ENCODE measurements at regions not wholly inside any gene's neighbourhood (a gene's known extent, or its start where the extent isn't known, plus 50 kb on each side); places are given as distances from the start of the nearest gene placed in this dataset.
A peak's percentile ranks its signal among the peaks of the same experiment; 100 is the strongest.

DNA sequence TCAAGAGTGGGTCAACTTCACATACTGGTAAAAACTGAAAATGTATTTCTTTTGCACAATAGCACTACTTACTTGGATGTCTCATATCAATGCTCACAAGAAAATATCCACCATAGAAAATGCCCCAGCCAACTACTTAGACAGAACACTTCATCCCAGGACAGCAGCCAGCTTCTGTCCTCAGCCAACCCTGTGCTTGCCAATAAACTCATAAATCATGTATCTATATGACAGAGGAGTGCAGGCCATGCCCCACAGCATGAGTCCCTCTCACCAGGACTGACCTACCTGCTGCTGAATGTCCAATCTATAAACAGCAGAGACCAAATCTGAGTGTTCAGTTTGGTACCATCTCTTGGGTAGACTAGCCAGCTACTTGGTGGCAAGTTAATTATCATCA is 179.3 kb downstream of the OMA1 start:
- no peak for DNase-seq

DNA sequence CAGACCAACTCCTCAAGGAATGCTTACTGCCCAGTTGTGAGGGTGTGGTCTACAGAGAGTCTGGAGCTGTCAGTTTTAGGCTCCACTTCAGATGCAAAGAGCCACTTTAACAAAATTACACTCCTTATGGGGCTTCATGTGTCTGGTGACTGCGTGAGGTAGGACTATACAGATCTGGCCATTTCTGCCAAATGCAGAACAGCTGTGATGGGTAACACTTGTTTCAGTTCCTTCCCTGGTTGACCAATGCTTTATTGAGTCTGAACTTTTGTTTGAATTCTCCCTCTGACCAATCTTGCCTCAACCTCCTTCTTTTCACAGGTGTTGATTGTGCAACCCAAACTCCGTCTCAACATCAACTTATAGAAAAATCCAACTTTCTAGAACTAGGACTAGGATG is 181.2 kb downstream of the OMA1 start:
- no peak for DNase-seq

DNA sequence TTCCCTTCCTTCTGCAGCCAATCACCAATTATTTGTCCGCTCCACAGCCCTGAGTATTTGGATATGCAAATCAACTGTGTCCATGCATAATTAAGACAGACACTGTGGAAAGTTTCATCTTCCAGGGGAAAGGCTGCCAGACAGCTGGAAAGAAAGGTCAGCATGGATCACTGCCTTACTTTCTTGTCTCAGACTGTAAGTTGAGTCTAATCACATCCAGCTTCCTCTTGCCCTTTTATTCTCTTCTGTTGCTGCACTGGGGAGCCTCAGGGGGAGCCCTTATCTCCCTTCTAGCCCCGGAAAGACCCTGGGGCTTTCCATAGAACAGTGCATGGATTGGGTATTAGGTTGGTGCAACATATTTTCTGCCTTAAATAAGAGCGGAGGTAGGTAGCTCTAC is 182.9 kb downstream of the OMA1 start:
- peak; percentile 53 for DNase-seq

DNA sequence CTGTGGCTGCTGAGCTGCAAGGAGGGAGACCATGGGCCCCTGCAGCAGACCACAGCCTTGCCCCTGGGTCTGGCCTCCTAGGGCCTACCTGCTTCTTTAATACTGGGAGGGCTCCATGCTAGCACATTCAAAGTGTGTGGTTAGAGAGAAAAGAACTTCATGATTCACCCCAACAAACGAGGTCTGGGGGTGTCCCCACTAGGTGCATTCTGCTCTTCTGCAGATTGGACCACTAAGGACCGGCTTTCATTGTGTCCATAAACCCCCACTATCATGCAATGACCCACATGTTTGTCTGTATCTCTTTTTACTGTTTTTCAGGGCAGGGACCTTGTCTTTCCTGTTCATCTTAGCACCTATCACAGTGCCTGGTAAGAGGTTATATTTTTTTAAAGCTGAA is 185.4 kb downstream of the OMA1 start:
- DNase-seq = no peak

DNA sequence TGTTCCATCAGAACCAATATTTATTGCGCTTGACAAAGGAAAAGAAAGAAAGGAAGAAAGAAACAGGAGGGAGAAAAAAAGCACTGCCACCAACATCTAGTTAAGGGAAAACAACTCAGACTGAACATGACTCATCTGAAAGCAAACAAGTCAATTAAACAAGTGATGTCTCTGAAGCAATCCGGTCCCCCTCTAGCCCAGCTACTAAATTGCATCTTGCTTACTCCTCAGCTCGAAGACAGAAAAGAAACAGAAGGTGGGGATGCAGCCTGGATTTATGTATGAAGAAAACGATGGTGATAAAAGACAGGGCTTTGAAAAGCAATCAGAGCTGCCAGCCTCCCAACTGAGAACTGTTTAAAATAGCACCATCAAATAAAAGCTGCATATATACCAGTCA is 188.2 kb downstream of the OMA1 start:
- peak; percentile 15 for DNase-seq

DNA sequence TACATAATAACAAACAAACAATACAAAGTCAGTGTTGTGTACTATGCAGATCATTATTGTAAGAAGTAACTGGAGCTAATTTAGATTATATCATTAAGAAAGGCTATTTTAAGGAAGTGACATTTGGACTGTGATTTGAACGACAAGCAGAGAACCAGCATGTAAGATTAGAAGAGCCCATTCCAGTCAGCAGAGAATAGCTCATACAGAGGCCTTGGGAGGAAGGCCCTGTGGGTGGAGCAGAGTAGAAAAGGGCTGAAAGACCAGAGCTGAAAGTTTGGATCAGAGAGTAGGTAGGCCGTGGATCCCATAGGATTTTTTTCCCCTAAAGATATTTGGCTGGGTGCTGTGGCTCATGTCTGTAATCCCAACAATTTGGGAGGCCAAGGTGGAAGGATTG is 190.1 kb downstream of the OMA1 start:
- DNase-seq = no peak

GRCh38 chr1:58353168-58353567 is 193.4 kb downstream of the OMA1 start:
- DNase-seq = no peak

GRCh38 chr1:58352476-58353092 is 193.9 kb downstream of the OMA1 start:
- DNase-seq = no peak

- DNase-seq = no peak
These were observed 200.5 kb downstream of the OMA1 start for GRCh38 chr1:58346036-58346355.

DNA sequence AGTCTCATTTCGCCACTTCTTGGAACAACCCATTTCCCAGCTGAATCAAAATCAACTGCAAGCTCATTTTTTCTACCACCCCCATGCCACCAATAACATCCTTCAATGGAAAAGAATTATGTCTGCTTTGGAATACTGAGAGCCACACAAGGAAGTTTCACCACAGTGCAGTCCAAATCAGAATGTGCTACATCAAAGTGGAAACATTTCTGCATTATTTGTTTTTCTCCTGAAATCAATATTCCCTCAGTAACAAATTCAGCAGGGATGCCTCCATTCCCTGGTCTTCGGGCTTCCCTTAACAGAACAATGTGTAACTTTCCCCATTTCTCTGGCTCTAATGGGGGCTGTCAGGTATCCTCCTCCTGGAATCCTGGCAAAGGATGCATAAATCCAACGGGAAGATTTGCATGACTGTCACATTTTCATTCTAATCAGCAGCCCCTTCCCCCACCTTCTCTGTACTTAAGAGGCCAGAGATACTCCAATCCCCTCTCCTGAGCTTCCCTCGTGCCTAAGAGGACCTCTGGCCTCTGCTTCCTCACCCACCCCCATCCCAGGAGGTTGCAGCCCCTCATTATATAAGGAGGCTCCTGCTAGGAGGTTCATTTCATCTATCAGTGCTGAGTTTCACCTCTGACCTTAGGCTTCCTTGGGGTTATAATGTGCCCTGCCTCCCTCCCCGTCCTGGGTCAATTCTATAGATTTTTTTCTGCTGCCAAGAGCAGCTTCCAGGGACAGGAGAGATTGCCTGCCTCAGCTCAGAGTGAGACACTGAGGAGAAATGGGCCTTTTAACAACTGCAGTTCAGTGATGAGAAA is 201.1 kb downstream of the OMA1 start:
- DNase-seq = peak; percentile 27

GRCh38 chr1:58340185-58340584 is 206.3 kb downstream of the OMA1 start:
- no peak for DNase-seq

GRCh38 chr1:58338081-58338480 is 208.4 kb downstream of the OMA1 start:
- no peak for DNase-seq

DNA sequence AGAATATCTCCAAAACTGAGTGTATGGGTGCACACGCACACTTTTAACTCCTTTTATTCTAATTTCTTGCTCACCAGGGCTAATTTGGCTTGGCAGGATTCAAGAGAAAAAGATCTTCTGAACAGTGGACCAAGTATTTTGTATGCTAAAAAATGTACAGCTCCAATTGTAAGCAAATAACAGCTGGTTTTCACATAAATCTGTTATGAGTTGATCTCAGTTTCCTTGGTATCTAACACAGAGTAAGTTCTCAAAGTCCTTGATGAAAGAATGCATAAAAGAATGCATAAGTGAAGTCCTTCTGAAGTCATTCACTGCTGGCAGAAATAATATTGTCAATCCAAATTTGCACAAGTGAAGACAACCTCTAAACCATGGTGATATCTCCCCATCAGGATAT is 213.0 kb downstream of the OMA1 start:
- DNase-seq = no peak

DNA sequence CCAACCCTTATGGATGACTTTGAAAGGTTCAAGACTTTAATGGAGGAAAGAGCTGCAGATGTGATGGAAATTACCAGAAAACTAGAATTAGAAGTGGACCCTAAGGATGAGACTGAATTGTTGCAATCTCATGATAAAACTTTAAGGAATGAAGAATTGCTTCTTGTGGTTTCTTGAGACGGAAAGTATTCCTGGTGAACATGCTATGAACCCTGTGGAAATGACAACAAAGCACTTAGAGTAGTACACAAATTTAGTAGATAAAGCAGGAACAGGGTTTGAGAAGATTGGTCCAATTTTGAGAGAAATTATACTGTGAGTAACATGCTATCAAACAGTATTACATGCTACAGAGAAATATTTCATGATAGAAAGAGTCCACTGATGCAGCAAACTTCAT is 215.4 kb downstream of the OMA1 start:
- DNase-seq = no peak

GRCh38 chr1:58325866-58326265 is 220.7 kb downstream of the OMA1 start:
- DNase-seq = no peak

GRCh38 chr1:58324558-58324957 is 222.0 kb downstream of the OMA1 start:
- DNase-seq = no peak

- no peak for DNase-seq
These were observed 228.1 kb downstream of the OMA1 start for GRCh38 chr1:58318157-58319005.

GRCh38 chr1:58317694-58318093 is 228.8 kb downstream of the OMA1 start:
- DNase-seq = no peak

DNA sequence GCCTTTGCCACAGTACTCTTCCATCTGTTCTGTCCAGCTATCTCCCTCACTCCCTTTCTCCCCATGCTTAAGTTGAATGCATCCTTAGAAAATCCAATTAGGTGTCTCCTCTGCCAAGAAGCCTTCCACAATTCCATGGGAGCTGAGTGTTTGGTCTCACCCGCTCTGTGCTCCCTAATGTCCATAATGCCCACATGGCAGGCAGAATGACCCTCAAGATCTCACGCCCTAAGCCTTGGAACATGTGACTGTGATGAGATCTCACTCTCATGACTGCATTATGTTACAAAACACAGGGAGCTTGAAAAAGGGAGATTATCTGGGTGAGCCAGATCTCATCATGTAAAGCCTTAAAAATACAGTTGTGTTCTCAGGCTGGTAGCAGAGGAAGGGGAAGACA is 229.4 kb downstream of the OMA1 start:
- DNase-seq = no peak

GRCh38 chr1:58316141-58316540 is 230.4 kb downstream of the OMA1 start:
- no peak for DNase-seq

DNA sequence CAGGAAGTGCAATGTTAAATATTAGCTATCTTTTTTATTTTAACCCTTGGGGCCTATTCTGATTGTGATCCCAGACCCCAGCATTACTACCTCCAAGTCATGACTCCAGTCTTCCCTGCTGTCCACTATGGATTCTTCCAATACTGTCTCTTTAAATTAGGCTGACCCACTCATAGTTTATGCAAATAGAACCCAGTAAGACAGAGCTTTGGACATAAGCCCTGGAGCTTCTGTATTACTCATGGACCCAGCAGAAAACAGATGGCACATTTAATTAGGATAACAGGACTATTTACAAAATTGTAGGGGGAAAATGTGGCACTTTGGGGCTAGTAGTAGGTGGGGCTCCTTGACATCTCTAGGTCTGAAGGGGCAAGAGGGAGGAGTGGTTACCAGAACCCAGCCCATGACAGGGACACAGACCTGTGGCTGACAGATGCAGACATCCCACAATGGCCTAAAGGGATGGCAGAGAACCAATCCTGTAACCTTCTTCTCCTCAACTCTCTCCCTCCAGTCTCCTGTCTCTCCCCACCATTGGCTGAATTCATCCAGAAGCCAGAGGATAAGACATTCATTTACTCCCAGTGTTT is 233.5 kb downstream of the OMA1 start:
- DNase-seq = no peak

DNA sequence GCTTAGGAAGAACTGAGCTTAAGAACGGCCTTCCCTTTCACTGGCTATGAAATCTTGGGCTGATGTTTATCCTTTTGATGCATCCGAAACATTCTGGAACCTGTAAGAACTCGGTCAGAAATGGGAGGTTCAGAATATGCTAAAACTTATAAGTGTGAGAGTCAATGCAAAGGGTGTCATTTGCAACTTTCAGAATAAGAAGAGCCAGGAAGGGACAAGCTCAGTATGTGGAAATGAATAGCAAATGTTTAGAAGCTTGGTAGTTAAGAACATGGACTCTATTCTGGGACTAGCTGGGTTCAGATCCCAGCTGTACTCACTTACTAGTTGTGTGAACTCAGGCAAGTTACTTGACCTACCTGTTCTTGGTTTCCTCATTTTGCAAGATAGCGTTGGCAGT is 234.1 kb downstream of the OMA1 start:
- no peak for DNase-seq

DNA sequence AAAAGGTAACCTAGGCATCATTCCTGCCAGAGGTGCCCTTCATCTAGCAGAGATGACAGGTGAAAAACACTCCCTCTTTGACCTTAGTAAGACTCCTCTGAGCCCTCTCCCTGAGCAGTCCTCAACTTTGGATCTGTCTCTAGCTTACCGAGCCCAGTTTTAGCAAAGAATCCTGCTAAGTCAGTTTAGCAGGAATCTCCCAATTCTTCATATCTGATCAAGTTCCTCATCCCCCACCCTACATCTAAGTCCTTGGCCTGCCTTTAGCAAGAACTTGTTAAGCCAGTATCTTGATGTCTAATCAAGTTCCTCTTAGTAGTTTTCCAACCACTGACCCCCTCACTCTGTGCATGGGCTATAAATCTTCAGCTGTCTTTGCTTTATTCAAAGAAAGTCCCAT is 235.6 kb downstream of the OMA1 start:
- no peak for DNase-seq

GRCh38 chr1:58310469-58310868 is 236.1 kb downstream of the OMA1 start:
- DNase-seq = no peak
